HUDEP-2 (cell line): ENCODE measurements at regions not wholly inside any gene's neighbourhood (a gene's known extent, or its start where the extent isn't known, plus 50 kb on each side); places are given as distances from the start of the nearest gene placed in this dataset.
"Not testable (repeated sequence)": the region's sequence is repeated elsewhere in the genome, so short reads cannot be mapped to it uniquely, and the experiment has no call there.

ENCODE experiments used
- DNase-seq, 76 experiments: peaks; one replicate each; lab custom pipeline; 2025; ENCODE audit not compliant: unreplicated experiment in 76 of 76; lab: John Stamatoyannopoulos, UW

GRCh38 chr2:8324164-8324856 lies 357.5 kb upstream of the ID2 start:
- peak in 71 of 76 experiments; percentile 12 to 88 (median 47) for DNase-seq

DNA sequence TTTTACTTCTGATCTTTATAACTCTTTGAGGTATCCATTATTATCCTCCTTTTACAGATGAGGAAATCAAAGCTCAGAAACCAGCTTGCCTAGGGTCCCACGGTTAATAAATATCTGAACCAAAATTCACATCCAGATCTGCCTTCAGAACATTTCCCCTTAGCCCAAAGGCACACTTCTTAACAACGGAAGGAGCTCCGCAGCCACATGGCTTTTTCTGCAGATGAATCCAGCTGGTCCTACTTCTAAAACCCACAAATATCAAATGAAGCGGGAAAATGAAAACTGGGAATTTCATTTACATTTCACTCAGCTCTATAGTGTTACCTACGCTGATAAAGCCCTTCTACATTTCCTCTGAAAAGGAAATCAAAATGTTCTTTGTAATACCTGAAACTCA lies 357.0 kb upstream of the ID2 start:
- no peak for DNase-seq

- no peak for DNase-seq
Measured at GRCh38 chr2:8327371-8328100, 354.3 kb upstream of the ID2 start.

- peak in 14 of 76 experiments; percentile 8 to 30 (median 20) for DNase-seq
Measured at GRCh38 chr2:8328217-8328616, 353.6 kb upstream of the ID2 start.

DNA sequence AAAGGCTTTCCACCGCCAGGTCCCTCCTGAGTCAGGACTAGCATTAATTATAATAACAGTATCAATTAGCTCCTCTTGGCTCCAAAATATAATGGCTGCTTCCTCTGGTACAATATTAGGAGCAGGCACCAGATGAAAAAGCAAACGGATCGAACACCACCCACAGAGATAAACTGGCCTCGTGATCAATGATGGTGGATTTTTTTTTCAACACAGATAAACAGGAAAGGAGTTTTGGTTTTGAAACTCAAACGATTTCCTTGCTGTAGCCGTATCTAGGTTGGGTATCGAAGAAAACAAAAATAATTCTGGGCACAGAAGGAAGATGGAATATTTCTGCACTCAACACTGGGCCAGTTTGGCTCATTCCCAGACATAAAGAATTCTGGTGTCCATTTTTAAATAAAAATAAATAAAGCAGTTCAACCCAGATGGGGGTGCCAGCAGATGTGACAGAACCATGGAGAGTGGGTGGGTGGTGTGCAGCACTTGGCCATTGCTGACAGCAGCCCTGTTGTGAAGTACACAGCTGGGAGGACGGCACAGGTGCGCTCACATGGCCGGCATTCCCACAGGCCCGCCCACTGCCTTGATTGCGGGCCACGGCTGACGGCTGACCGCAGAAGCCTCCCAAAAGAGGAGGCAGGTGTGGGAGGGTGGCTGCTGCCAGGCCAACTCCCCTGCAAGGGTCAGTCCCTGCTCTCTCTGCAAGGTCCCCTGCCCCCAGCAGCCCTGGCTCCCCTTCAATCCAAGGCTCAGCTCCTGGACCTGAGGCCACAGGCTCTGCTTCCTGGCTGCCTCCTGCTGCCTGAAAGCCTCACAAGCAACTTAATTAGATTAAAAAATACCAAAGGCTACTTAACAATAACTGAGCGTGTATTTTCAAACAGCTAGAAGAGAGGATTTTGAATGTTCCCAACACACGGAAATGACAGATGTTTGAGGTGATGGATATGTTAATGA lies 351.9 kb upstream of the ID2 start:
- no peak for DNase-seq

DNA sequence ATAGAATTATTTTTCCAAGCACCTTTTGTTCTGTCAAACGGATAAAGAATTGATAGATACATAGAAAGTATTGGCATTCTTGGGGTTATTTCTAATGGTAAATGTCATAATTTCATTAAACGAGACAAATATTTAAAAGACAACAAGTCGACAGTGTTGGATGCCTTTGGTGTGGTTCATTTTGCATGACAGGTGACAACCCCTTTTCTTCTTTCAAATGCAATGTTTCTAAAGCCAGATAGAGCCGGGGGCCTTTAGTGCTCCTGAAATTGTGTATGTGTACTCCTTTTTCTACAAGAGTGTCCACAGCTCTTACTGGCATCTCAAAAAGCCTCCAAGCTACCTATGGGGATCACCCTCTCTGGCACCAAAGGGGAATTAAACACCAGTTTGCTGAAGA lies 350.8 kb upstream of the ID2 start:
- no peak for DNase-seq

DNA sequence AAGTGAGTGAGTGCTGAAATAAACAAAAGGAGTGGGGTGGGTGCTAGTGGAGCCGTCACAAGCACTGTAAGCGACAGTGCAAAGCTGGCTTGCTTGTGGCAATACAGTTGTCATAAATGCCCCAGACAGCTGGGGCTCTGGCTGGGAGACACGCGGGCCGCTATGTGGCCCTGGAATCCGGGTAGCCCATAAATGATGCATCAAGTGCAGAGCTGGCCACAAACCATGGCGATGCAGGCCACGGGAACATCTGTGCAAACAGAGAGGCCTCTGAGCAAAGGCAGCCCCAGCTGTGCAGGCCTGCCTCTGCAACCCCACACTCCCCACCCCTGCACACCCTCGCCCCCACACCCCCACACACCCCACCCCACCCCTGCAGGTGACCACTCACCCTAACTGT lies 349.2 kb upstream of the ID2 start:
- DNase-seq: no peak

GRCh38 chr2:8333177-8333831 lies 348.6 kb upstream of the ID2 start:
- DNase-seq: no peak

DNA sequence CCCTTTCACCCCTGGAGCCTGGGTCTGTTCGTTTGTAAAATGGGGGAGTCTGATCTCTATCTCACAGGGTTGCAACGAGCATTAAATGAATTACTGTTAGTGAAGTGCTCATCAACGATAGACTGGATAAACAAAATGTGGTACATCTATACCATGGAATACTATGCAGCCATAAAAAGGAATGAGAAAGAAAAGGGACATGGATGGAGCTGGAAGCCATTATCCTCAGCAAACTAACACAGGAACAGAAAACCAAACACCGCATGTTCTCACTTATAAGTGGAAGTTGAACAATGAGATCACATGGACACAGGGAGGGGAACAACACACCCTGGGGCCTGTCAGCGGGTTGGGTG lies 348.0 kb upstream of the ID2 start:
- DNase-seq: not testable (repeated sequence)

- no peak for DNase-seq
Measured at GRCh38 chr2:8334866-8335325, 347.0 kb upstream of the ID2 start.

DNA sequence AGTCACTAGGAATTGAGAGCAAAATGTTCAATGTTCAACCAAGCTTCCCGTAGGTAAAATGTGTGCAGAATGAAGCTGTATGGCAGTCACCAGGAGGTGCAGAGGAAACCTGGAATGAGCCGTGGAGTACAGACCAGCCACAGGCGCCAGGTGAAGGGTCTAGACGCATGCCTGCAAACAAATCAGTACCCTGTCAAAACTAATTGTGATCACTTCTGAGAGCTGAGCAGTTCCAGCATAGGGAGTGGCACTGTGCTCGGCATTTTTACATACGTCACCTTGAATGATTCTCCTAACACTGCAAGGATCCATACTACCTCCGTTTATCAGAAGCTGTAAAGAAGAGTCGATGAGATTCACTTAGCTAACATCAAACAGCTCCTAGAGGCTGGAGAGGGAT lies 346.1 kb upstream of the ID2 start:
- DNase-seq: no peak

DNA sequence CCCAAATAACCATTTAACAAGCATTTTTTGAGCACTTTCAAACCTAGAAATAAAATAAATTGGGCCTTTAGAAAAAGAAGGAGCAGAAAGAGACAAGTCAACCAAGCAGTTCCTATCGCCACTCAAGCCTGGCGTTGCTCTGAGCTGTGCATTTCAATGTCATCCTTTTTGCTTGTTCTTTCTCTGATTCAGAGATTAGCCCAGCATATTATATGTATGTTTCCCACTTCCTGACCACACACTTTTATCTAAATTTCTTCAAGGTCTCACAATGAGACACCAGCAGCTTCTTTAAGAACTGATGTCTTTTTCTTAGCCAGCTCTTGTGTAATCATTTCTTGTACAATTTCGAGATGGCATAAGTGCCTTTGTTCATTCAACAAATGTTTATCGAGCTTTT lies 344.5 kb upstream of the ID2 start:
- no peak for DNase-seq

GRCh38 chr2:8342407-8342806 lies 339.4 kb upstream of the ID2 start:
- no peak for DNase-seq

- no peak for DNase-seq
Measured at GRCh38 chr2:8343031-8343430, 338.8 kb upstream of the ID2 start.

GRCh38 chr2:8344144-8345097 lies 337.4 kb upstream of the ID2 start:
- DNase-seq: no peak

DNA sequence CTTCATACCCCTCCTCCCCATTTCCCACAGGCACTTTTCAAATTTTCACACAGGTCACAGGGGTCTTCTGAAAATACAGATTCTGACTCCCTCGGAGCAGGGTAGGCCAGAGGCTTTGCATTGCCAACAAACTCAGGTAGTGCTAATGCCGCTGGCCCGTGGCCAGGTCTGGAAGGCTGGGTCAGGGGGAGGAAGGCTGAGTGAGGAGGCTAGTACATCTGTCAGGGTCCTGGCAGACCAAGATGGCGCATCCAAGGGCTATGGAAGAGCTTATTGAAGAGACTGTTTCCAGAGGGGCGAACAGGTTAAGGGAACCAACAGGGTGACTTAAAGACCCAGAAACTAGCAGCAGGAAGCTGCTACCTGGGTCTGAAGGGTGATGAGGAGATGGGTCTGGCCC lies 336.7 kb upstream of the ID2 start:
- DNase-seq: no peak

DNA sequence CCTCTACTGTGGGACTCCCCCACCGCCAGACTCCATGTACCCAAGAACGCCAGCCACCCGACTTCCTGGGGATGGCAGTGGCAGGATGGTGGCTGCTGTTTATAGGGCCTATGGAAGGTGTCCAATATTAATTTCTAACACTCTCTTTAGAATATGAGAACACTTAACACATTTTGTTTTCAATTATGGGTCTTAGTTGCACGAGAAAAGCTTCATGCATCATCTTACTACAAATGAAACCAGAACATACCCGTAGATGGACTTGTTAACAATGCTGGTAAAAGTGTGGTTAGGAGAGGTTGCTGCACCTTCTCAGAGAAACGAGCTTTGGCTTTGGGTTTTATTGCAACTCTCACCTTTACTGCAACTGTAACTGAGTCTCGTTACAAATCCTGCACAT lies 335.6 kb upstream of the ID2 start:
- no peak for DNase-seq

DNA sequence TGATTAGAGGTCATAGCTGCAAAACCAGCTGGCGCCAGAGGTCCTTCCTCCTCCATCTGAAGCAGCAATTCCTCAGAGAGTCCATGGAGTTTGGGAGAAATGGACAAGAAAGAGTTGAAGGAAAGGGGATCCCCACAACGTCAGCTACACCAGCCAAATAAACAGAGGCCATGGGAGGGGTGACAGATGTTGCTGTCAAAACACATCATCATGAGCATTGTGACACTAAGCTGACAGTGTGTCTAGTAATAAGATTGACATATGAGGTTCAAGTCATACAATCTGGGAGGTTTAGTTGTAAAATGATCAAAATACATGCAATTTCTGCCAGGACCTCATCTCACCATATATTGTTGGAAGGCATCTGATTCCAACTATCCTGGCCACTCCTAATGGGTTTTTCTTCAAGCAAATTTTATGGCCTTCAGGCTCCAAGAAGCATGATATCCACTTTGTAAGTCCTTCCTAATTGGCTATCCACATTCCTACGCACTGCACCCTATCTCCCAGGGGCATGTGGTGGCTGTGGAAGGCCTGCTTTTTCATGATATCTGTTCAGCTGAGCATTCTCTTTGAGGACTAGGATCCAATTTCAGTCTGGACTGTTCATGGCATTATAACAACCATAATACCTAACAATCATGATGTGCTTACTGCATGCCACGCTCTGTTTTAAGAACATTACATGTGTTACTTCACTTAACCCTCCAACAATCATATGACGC lies 335.0 kb upstream of the ID2 start:
- DNase-seq: no peak

DNA sequence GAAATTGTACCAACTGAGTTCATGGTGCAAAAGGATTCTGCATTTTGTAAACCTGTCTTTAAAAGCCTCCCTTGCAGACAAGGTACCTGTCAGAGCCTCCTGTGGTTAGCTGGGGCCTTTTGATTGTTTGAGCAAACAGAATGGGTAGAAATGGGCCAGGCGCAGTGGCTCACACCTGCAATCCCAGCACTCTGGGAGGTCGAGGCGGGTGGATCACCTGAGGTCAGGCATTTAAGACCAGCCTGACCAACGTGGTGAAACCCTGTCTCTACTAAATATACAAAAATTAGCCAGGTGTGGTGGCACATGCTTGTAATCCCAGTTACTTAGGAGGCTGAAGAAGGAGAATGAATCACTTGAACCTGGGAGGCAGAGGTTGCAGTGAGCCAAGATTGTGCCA lies 332.9 kb upstream of the ID2 start:
- not testable (repeated sequence) for DNase-seq
